Tibial artery (tissue), 4 donors: ENCODE measurements at regions not wholly inside any gene's neighbourhood (a gene's known extent, or its start where the extent isn't known, plus 50 kb on each side); places are given as distances from the start of the nearest gene placed in this dataset.

Experiments used
- DNase-seq, 2 donors: peaks; one replicate each; pipeline ENCODE4 v3.0.0-alpha.2; 2019
- H3K27ac ChIP-seq, 2 donors: fragments of 200-600 bp; sonication (generic) in 1 of 2; 1 replicate in 1 of 2; 2 replicates in 1 of 2; pipeline ENCODE4 v1.5.1; 2018 to 2019; ENCODE audit warnings: mild to moderate bottlenecking in 1 of 2
- H3K27me3 ChIP-seq, 2 donors: fragments of 200-600 bp; sonication (generic) in 1 of 2; one replicate each; pipeline versions ENCODE4 v1.5.1 to v1.6.0; 2016 to 2019
- H3K36me3 ChIP-seq, 3 donors: fragments of 200-600 bp; sonication (generic) in 2 of 3; one replicate each; pipeline ENCODE4 v1.5.1; 2016 to 2019; ENCODE audit warnings: mild to moderate bottlenecking in 2 of 3
- H3K4me1 ChIP-seq, 4 donors: fragments of 200-600 bp; sonication (generic) in 2 of 4; 1 replicate in 3 of 4; 2 replicates in 1 of 4; pipeline ENCODE4 v1.5.1; 2016 to 2019
- H3K4me3 ChIP-seq, 2 donors: fragments of 200-600 bp; sonication (generic) in 1 of 2; 1 replicate in 1 of 2; 2 replicates in 1 of 2; pipeline ENCODE4 v1.5.1; 2018 to 2019; ENCODE audit warnings: mild to moderate bottlenecking in 2 of 2
- H3K9me3 ChIP-seq, 3 donors: fragments of 200-600 bp; sonication (generic) in 1 of 3; one replicate each; pipeline ENCODE4 v1.5.1; 2016 to 2019
- CTCF ChIP-seq, 2 experiments: fragments of 200-600 bp in 1 of 2; fragments of 450-650 bp in 1 of 2; IDR thresholded peaks; one replicate each; pipeline ENCODE4 v1.5.1; 2017 to 2019; ENCODE audit warnings: antibody characterized with exemption in 2 of 2, mild to moderate bottlenecking in 1 of 2, moderate library complexity in 1 of 2
- intact Hi-C: fragments of 100-400 bp; cut with DNase I; formaldehyde crosslinking; loops from one replicate; pipeline ENCODE4 v1.15.0; 2023; ENCODE audit warnings: low total_unique reads

GRCh38 chr4:59058543-59058942 is 1948.4 kb upstream of the IGFBP7 start:
- H3K36me3 ChIP-seq = no peaks in the 10 kb centered on the region
- no peak overlapping the region for H3K4me3 ChIP-seq
- H3K9me3 ChIP-seq = no peaks in the 10 kb centered on the region
- no peak for DNase-seq
- H3K27ac ChIP-seq = no peak overlapping the region
- H3K4me1 ChIP-seq = no peaks in the 10 kb centered on the region
- TF ChIP-seq CTCF (IDR thresholded peaks at IDR 0.05) = no peak
- no peaks in the 10 kb centered on the region for H3K27me3 ChIP-seq
- intact Hi-C loops = no loop called here

GRCh38 chr4:59060002-59060846 is 1950.0 kb upstream of the IGFBP7 start:
- Histone ChIP-seq H3K27me3 (no peaks in the 10 kb centered on the region), H3K36me3 (no peaks in the 10 kb centered on the region), H3K4me3 (no peak overlapping the region), H3K9me3 (no peaks in the 10 kb centered on the region), H3K4me1 (no peaks in the 10 kb centered on the region), H3K27ac (no peak overlapping the region)
- TF ChIP-seq CTCF (IDR thresholded peaks at IDR 0.05) = no peak
- intact Hi-C loops = no loop called here
- no peak for DNase-seq

- Histone ChIP-seq H3K4me1 (no peaks in the 10 kb centered on the region), H3K4me3 (no peak overlapping the region), H3K9me3 (no peaks in the 10 kb centered on the region), H3K27ac (no peak overlapping the region), H3K27me3 (no peaks in the 10 kb centered on the region), H3K36me3 (no peaks in the 10 kb centered on the region)
- intact Hi-C loops = no loop called here
- DNase-seq = no peak
- TF ChIP-seq CTCF (IDR thresholded peaks at IDR 0.05) = no peak
Observed at GRCh38 chr4:59060895-59061294, 1950.7 kb upstream of the IGFBP7 start.

- H3K27ac ChIP-seq = no peak overlapping the region
- H3K9me3 ChIP-seq = no peaks in the 10 kb centered on the region
- peaks cover 0 to 3% (median 0%) of the 10 kb centered on the region in 4 donors for H3K4me1 ChIP-seq
- no peaks in the 10 kb centered on the region for H3K27me3 ChIP-seq
- intact Hi-C loops = no loop called here
- DNase-seq = no peak
- no peak for TF ChIP-seq CTCF (IDR thresholded peaks at IDR 0.05)
- no peak overlapping the region for H3K4me3 ChIP-seq
- no peaks in the 10 kb centered on the region for H3K36me3 ChIP-seq
Observed at GRCh38 chr4:59063015-59063720, 1953.0 kb upstream of the IGFBP7 start.

GRCh38 chr4:59068722-59069418 is 1958.7 kb upstream of the IGFBP7 start:
- no peak overlapping the region for H3K4me3 ChIP-seq
- TF ChIP-seq CTCF (IDR thresholded peaks at IDR 0.05) = no peak

More at GRCh38 chr4:59068722-59069418, 1958.7 kb upstream of the IGFBP7 start:
- Histone ChIP-seq H3K4me1 (peaks cover 0 to 9% (median 0%) of the 10 kb centered on the region in 4 donors), H3K36me3 (no peaks in the 10 kb centered on the region), H3K27me3 (no peaks in the 10 kb centered on the region), H3K27ac (no peak overlapping the region), H3K9me3 (no peaks in the 10 kb centered on the region)
- DNase-seq = no peak
- intact Hi-C loops = no loop called here
